Esophagus squamous epithelium (tissue), 5 donors: ENCODE measurements at regions not wholly inside any gene's neighbourhood (a gene's known extent, or its start where the extent isn't known, plus 50 kb on each side); places are given as distances from the start of the nearest gene placed in this dataset.

ENCODE experiments used
- DNase-seq: peaks from one replicate; lab custom pipeline; 2025; lab: John Stamatoyannopoulos, UW
- H3K27ac ChIP-seq, 4 donors: fragments of 200-600 bp; sonication (generic); one replicate each; pipeline ENCODE4 v1.5.1; 2016 to 2019; ENCODE audit warnings: mild to moderate bottlenecking in 1 of 4
- H3K27me3 ChIP-seq, 4 donors: fragments of 200-600 bp; sonication (generic); 1 replicate in 3 of 4; 2 replicates in 1 of 4; pipeline versions ENCODE4 v1.5.1 to v1.6.0; 2017 to 2021; ENCODE audit warnings: antibody characterized with exemption in 1 of 4
- H3K36me3 ChIP-seq, 3 donors: fragments of 200-600 bp; sonication (generic); one replicate each; pipeline ENCODE4 v1.5.1; 2016 to 2019
- H3K4me1 ChIP-seq, 3 donors: fragments of 200-600 bp; sonication (generic); one replicate each; pipeline ENCODE4 v1.5.1; 2017 to 2019
- H3K4me3 ChIP-seq, 4 donors: fragments of 200-600 bp; sonication (generic); 1 replicate in 3 of 4; 2 replicates in 1 of 4; pipeline ENCODE4 v1.5.1; 2016 to 2019; ENCODE audit warnings: mild to moderate bottlenecking in 2 of 4, moderate library complexity in 1 of 4
- H3K9me3 ChIP-seq, 3 donors: fragments of 200-600 bp; sonication (generic); one replicate each; pipeline ENCODE4 v1.5.1; 2016 to 2019
- CTCF ChIP-seq, 6 experiments: fragments of 450-650 bp in 4 of 6; fragments of 200-600 bp in 2 of 6; sonication (generic) in 2 of 6; IDR thresholded peaks; one replicate each; pipeline ENCODE4 v1.5.1; 2016 to 2019; ENCODE audit warnings: antibody characterized with exemption in 6 of 6, mild to moderate bottlenecking in 4 of 6, moderate library complexity in 4 of 6
- POLR2A ChIP-seq, 4 donors: fragments of 450-650 bp; IDR thresholded peaks; one replicate each; pipeline ENCODE4 v1.6.1; 2017; ENCODE audit warnings: antibody characterized with exemption in 4 of 4, mild to moderate bottlenecking in 4 of 4, moderate library complexity in 3 of 4
- WGBS, 2 donors: methylation state at CpG; one replicate each; pipeline ENCODE4 v1.1.5; 2018; 5-methylcytosine and 5-hydroxymethylcytosine counted together
- intact Hi-C: fragments of 100-400 bp; cut with DNase I; formaldehyde crosslinking; loops from one replicate; pipeline ENCODE4 v1.15.0; 2022
- donor health status: DM: yes; HTN: yes; CAD: no.

GRCh38 chr16:6970171-6970857 is 362.3 kb upstream of the RBFOX1 start:
- Histone ChIP-seq H3K9me3 (no peaks in the 10 kb centered on the region), H3K27me3 (no peaks in the 10 kb centered on the region)
- intact Hi-C loops, result no loop called here

GRCh38 chr16:6969594-6969993 is 363.1 kb upstream of the RBFOX1 start:
- TF ChIP-seq CTCF (IDR thresholded peaks at IDR 0.05) (no peak), POLR2A (IDR thresholded peaks at IDR 0.05) (no peak)
- Histone ChIP-seq H3K4me1 (no peaks in the 10 kb centered on the region), H3K27me3 (no peaks in the 10 kb centered on the region), H3K36me3 (no peaks in the 10 kb centered on the region), H3K4me3 (no peak overlapping the region), H3K9me3 (no peaks in the 10 kb centered on the region), H3K27ac (no peak overlapping the region)
- intact Hi-C loops, result no loop called here
- 75 to 81% methylated on average over 5 of the region's 5 CpGs for WGBS, 2 donors
- DNase-seq, result no peak

More at GRCh38 chr16:6970171-6970857, 362.3 kb upstream of the RBFOX1 start:
- no peak for TF ChIP-seq POLR2A (IDR thresholded peaks at IDR 0.05)
- TF ChIP-seq CTCF (IDR thresholded peaks at IDR 0.05), result no peak
- 76 to 90% methylated on average over 2 to 3 of the region's 3 CpGs for WGBS, 2 donors
- H3K4me1 ChIP-seq, result no peaks in the 10 kb centered on the region
- H3K4me3 ChIP-seq, result no peak overlapping the region
- no peak overlapping the region for H3K27ac ChIP-seq
- DNase-seq, result no peak
- no peaks in the 10 kb centered on the region for H3K36me3 ChIP-seq

GRCh38 chr16:6967796-6968320 is 364.8 kb upstream of the RBFOX1 start:
- DNase-seq, result no peak
- no peak overlapping the region for H3K4me3 ChIP-seq
- TF ChIP-seq POLR2A (IDR thresholded peaks at IDR 0.05) (no peak), CTCF (IDR thresholded peaks at IDR 0.05) (no peak)
- H3K36me3 ChIP-seq, result no peaks in the 10 kb centered on the region
- no peaks in the 10 kb centered on the region for H3K4me1 ChIP-seq
- no peak overlapping the region for H3K27ac ChIP-seq
- no peaks in the 10 kb centered on the region for H3K9me3 ChIP-seq
- no peaks in the 10 kb centered on the region for H3K27me3 ChIP-seq
- intact Hi-C loops, result no loop called here
- WGBS, 2 donors, result 50 to 58% methylated on average over 4 to 10 of the region's 10 CpGs

GRCh38 chr16:6966925-6967324 is 365.7 kb upstream of the RBFOX1 start:
- TF ChIP-seq POLR2A (IDR thresholded peaks at IDR 0.05), result no peak
- TF ChIP-seq CTCF (IDR thresholded peaks at IDR 0.05), result no peak
- no peaks in the 10 kb centered on the region for H3K4me1 ChIP-seq
- no peak overlapping the region for H3K27ac ChIP-seq
- no peaks in the 10 kb centered on the region for H3K9me3 ChIP-seq
- H3K4me3 ChIP-seq, result no peak overlapping the region
- H3K27me3 ChIP-seq, result no peaks in the 10 kb centered on the region
- DNase-seq, result no peak
- intact Hi-C loops, result no loop called here
- no peaks in the 10 kb centered on the region for H3K36me3 ChIP-seq
- 69 to 77% methylated on average over 1 of the region's 1 CpG for WGBS, 2 donors

GRCh38 chr16:6964679-6965078 is 368.0 kb upstream of the RBFOX1 start:
- no peak for TF ChIP-seq CTCF (IDR thresholded peaks at IDR 0.05)
- TF ChIP-seq POLR2A (IDR thresholded peaks at IDR 0.05), result no peak
- WGBS, 2 donors, result 72 to 85% methylated on average over 5 of the region's 5 CpGs
- Histone ChIP-seq H3K27me3 (no peaks in the 10 kb centered on the region), H3K27ac (no peak overlapping the region), H3K9me3 (no peaks in the 10 kb centered on the region), H3K4me3 (no peak overlapping the region), H3K36me3 (no peaks in the 10 kb centered on the region), H3K4me1 (no peaks in the 10 kb centered on the region)
- intact Hi-C loops, result no loop called here
- DNase-seq, result no peak
